ENCODE measurements at regions not wholly inside any gene's neighbourhood (a gene's known extent, or its start where the extent isn't known, plus 50 kb on each side); places are given as distances from the start of the nearest gene placed in this dataset.

DNA sequence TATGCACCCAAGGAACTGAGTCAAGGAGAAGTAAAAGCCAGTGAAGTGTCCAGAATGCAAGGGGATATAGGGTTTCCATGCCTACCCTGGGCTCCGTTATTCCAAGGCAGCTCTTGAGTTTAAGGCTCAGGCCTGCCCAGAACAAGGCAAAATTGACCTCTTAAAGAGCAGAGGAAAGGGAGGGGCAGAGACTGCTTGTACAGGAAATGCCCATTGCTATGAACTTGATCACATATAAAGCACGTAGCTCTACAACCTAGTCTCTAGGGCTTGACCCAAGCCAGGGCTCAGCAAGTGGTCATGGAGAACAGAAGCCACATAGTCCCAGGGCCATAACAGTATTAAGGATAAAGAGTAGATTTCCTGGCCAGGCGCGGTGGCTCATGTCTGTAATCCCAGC lies 58.2 kb upstream of the MSN start:
- H4K20me1 ChIP-seq (ENCODE audit: insufficient read depth), result no peaks in the 10 kb centered on the region
- no peaks in the 10 kb centered on the region for H3K9me3 ChIP-seq (ENCODE audit: low read length)
- no peak overlapping the region for H2AFZ ChIP-seq (ENCODE audit: low read depth, low read length)
- H3K36me3 ChIP-seq (ENCODE audit: insufficient read depth, low read length), result no peaks in the 10 kb centered on the region
- H3K27me3 ChIP-seq (ENCODE audit: insufficient read depth, low read depth, low read length), result no peaks in the 10 kb centered on the region
- no peaks in the 10 kb centered on the region for H3K9me2 ChIP-seq (ENCODE audit: insufficient read depth, low read length)
- H3K79me2 ChIP-seq (replicated peaks; ENCODE audit: insufficient read depth, low read length), result no peaks in the 10 kb centered on the region
- no peak overlapping the region for H3K9ac ChIP-seq (ENCODE audit: low read length)
- TF ChIP-seq, protein P1, sequence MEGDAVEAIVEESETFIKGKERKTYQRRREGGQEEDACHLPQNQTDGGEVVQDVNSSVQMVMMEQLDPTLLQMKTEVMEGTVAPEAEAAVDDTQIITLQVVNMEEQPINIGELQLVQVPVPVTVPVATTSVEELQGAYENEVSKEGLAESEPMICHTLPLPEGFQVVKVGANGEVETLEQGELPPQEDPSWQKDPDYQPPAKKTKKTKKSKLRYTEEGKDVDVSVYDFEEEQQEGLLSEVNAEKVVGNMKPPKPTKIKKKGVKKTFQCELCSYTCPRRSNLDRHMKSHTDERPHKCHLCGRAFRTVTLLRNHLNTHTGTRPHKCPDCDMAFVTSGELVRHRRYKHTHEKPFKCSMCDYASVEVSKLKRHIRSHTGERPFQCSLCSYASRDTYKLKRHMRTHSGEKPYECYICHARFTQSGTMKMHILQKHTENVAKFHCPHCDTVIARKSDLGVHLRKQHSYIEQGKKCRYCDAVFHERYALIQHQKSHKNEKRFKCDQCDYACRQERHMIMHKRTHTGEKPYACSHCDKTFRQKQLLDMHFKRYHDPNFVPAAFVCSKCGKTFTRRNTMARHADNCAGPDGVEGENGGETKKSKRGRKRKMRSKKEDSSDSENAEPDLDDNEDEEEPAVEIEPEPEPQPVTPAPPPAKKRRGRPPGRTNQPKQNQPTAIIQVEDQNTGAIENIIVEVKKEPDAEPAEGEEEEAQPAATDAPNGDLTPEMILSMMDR (IDR thresholded peaks at IDR 0.05; ENCODE audit: poor library complexity, severe bottlenecking), result no peak
- TF ChIP-seq EZH2 (IDR thresholded peaks at IDR 0.05; ENCODE audit: borderline replicate concordance, insufficient read depth, low read length, poor library complexity, severe bottlenecking) (no peak), EP300 (conservative IDR thresholded peaks at IDR 0.05; ENCODE audit: poor library complexity, severe bottlenecking) (no peak), MXI1 (conservative IDR thresholded peaks at IDR 0.05; ENCODE audit: poor library complexity, severe bottlenecking) (no peak), POLR2AphosphoS5 (IDR thresholded peaks at IDR 0.05) (no peak), SMC3 (conservative IDR thresholded peaks at IDR 0.05; ENCODE audit: poor library complexity) (no peak)
- H3K4me3 ChIP-seq (ENCODE audit: low read length), result no peak overlapping the region
- no peak overlapping the region for H3K4me2 ChIP-seq (ENCODE audit: low read length)
- H3K27ac ChIP-seq (ENCODE audit: low read length), result no peak overlapping the region
- H3F3A ChIP-seq (ENCODE audit: insufficient read depth, low read length, poor library complexity, severe bottlenecking), result no peaks in the 10 kb centered on the region

DNA sequence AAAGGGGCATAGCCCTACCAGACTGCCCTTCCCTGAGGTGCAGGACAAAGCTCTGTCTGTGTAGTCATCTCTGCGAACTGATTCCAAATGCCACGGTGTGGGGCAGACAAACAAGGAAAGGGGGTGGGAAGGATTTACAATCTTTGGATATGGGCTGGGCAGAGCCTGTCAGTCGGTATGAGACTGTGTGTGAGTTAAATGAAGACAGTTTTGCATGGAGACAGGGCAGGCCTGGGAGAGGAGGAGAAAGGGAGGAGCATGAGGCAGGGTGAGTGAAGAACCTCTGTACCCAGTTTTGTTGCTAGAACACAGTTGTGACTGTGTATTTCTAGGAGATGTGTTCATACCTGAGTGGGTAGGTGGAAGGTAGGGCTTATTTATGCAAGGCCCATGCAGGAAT lies 59.4 kb upstream of the MSN start:
- Histone ChIP-seq H3K27me3 (ENCODE audit: insufficient read depth, low read depth, low read length) (no peaks in the 10 kb centered on the region), H3K4me2 (ENCODE audit: low read length) (no peak overlapping the region), H4K20me1 (ENCODE audit: insufficient read depth) (no peaks in the 10 kb centered on the region), H3K9me2 (ENCODE audit: insufficient read depth, low read length) (no peaks in the 10 kb centered on the region), H3K9ac (ENCODE audit: low read length) (no peak overlapping the region), H3K9me3 (ENCODE audit: low read length) (no peaks in the 10 kb centered on the region), H2AFZ (ENCODE audit: low read depth, low read length) (no peak overlapping the region), H3K27ac (ENCODE audit: low read length) (no peak overlapping the region), H3K4me3 (ENCODE audit: low read length) (no peak overlapping the region), H3F3A (ENCODE audit: insufficient read depth, low read length, poor library complexity, severe bottlenecking) (no peaks in the 10 kb centered on the region), H3K79me2 (replicated peaks; ENCODE audit: insufficient read depth, low read length) (no peaks in the 10 kb centered on the region), H3K36me3 (ENCODE audit: insufficient read depth, low read length) (no peaks in the 10 kb centered on the region)
- TF ChIP-seq REST (IDR thresholded peaks at IDR 0.05; ENCODE audit: borderline replicate concordance) (no peak), POLR2AphosphoS5 (IDR thresholded peaks at IDR 0.05) (no peak), EP300 (conservative IDR thresholded peaks at IDR 0.05; ENCODE audit: poor library complexity, severe bottlenecking) (no peak), SMC3 (conservative IDR thresholded peaks at IDR 0.05; ENCODE audit: poor library complexity) (no peak), RAD21 (conservative IDR thresholded peaks at IDR 0.05) (no peak), TAF1 (IDR thresholded peaks at IDR 0.05; ENCODE audit: low read depth) (no peak)
- TF ChIP-seq, protein P1 (IDR thresholded peaks at IDR 0.05; ENCODE audit: poor library complexity, severe bottlenecking), result no peak
